ENCODE measurements at regions not wholly inside any gene's neighbourhood (a gene's known extent, or its start where the extent isn't known, plus 50 kb on each side); places are given as distances from the start of the nearest gene placed in this dataset.

GRCh38 chr18:46337271-46337670 is 233.1 kb downstream of the HAUS1 start:
- no peak for TF ChIP-seq CTCF (tag by site-specific recombination; IDR thresholded peaks at IDR 0.05)
- TF ChIP-seq MYNN (tag by site-specific recombination; IDR thresholded peaks at IDR 0.05; ENCODE audit: borderline replicate concordance) = no peak
- no peak for TF ChIP-seq MEIS1 (CRISPR knock-in tag; IDR thresholded peaks at IDR 0.05; ENCODE audit: borderline replicate concordance)
- TF ChIP-seq ZSCAN5A (tag by site-specific recombination; IDR thresholded peaks at IDR 0.05) = no peak
- TF ChIP-seq ZNF274 (IDR thresholded peaks at IDR 0.05; ENCODE audit: low read length) = no peak
- TF ChIP-seq ZNF274 (tag by site-specific recombination; IDR thresholded peaks at IDR 0.05; ENCODE audit: borderline replicate concordance) = no peak
- no peak for TF ChIP-seq ZNF292 (tag by site-specific recombination; IDR thresholded peaks at IDR 0.05; ENCODE audit: borderline replicate concordance, low read depth)
